ENCODE measurements at regions not wholly inside any gene's neighbourhood (a gene's known extent, or its start where the extent isn't known, plus 50 kb on each side); places are given as distances from the start of the nearest gene placed in this dataset.

GRCh38 chr12:127479256-127479655, 787.7 kb upstream of the TMEM132C start (continued):
- TF ChIP-seq ATF3 (IDR thresholded peaks at IDR 0.05; ENCODE audit: insufficient read depth, low read depth, low read length) (no peak), RAD21 (IDR thresholded peaks at IDR 0.05 in 1 of 2, conservative IDR thresholded peaks at IDR 0.05 in 1 of 2; ENCODE audit: low read depth in 2 of 2, low read length in 2 of 2) (no peak), GTF2F1 (IDR thresholded peaks at IDR 0.05; ENCODE audit: borderline replicate concordance, low read depth, low read length) (no peak), KDM5A (IDR thresholded peaks at IDR 0.05; ENCODE audit: low read length) (no peak), RNF2 (IDR thresholded peaks at IDR 0.05; ENCODE audit: borderline replicate concordance, low read depth, low read length, missing control alignments, poor library complexity, severe bottlenecking) (no peak), SRF (IDR thresholded peaks at IDR 0.05; ENCODE audit: low read depth, low read length) (no peak), EGR1 (IDR thresholded peaks at IDR 0.05; ENCODE audit: borderline replicate concordance, low read depth, low read length) (no peak)
